ENCODE measurements at regions not wholly inside any gene's neighbourhood (a gene's known extent, or its start where the extent isn't known, plus 50 kb on each side); places are given as distances from the start of the nearest gene placed in this dataset.
"Not testable (repeated sequence)": the region's sequence is repeated elsewhere in the genome, so short reads cannot be mapped to it uniquely, and the experiment has no call there.

- peak; percentile 39 for DNase-seq
Measured at GRCh38 chr16:29273298-29274054, 133.0 kb downstream of the NPIPB11 start.

- peak; percentile 79 for DNase-seq
Measured at GRCh38 chr16:29271721-29272675, 134.5 kb downstream of the NPIPB11 start.

DNA sequence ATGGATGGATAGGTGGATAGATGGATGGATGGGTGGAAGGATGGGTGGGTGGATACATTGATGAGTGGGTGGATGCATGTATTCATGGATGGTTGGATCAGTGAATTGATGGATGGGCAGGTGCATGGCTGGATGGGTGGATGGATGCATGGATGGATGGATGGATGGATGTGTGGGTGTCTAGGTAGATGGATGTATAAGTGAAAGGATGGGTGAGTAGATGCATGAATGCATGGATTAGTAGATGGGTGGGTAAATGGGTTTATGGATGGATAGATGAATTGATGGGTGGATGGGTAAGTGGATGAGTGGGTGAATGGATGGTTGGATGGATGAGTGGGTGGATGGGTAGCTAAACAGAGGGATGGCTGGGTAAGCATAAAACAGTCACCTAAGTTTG is 135.6 kb downstream of the NPIPB11 start:
- not testable (repeated sequence) for DNase-seq

- not testable (repeated sequence) for DNase-seq
Measured at GRCh38 chr16:29270033-29270432, 136.5 kb downstream of the NPIPB11 start.

GRCh38 chr16:29269192-29269811 is 137.2 kb downstream of the NPIPB11 start:
- DNase-seq: not testable (repeated sequence)

- peak; percentile 40 for DNase-seq
Measured at GRCh38 chr16:29268785-29269191, 137.7 kb downstream of the NPIPB11 start.

DNA sequence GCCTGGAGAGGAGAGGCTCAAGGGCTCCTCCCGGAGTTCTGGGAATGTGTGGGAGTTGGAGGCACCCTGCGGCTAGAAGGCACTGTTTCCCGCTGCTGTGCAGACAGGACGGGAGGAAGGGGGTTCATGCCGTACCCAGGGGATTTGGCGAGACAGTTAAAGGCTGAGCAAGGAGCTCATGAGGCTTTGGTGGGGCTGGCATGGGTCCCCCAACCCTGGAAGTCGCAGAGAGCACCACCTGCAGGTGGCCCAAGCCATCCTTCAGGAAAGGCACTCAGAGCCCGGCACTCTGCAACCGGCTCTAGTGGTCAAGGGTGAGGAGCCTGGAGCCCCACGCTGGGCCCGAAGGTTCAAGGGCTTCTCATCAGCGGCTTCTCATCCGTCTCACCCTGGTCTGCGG is 138.2 kb downstream of the NPIPB11 start:
- not testable (repeated sequence) for DNase-seq

DNA sequence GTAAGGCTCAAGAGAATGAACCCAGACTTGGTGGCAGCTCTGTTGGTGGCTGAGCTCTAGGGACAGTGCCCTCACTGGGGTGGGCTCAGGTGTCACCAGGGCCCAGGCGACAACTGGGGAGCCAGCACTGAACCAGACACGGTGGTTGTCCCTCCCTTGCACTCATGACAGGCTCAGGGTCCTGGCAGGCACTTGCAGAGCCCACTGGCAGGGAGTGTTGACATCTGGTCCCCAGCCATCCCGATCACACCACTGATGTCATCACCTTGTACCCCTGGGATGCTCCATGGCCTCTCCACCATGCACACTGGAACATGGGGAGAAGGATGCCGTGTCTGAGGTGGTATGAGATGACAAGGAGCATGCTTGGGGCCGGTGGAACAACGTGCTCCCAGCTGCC is 138.6 kb downstream of the NPIPB11 start:
- not testable (repeated sequence) for DNase-seq

- not testable (repeated sequence) for DNase-seq
Measured at GRCh38 chr16:29267055-29267619, 139.4 kb downstream of the NPIPB11 start.

DNA sequence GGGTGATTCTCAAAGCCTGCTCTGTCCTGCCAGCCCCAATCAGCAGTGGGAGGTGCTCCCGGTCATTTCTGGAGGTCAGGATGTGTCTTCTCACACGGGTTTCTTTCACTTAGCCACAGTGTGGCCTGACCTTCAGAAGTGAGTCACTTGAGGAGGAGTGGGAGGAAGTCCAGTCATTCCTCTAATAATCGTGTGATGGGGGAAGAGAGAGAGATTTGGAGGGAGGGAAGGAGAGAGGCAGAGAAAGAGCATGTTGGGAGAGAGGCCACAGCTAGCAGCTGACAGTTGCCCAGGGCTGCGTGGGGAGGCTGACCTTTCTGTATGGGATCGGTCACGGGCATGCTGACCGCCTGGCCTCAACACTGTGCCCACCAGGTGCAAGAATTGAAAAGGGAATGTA is 139.9 kb downstream of the NPIPB11 start:
- DNase-seq: peak; percentile 88

DNA sequence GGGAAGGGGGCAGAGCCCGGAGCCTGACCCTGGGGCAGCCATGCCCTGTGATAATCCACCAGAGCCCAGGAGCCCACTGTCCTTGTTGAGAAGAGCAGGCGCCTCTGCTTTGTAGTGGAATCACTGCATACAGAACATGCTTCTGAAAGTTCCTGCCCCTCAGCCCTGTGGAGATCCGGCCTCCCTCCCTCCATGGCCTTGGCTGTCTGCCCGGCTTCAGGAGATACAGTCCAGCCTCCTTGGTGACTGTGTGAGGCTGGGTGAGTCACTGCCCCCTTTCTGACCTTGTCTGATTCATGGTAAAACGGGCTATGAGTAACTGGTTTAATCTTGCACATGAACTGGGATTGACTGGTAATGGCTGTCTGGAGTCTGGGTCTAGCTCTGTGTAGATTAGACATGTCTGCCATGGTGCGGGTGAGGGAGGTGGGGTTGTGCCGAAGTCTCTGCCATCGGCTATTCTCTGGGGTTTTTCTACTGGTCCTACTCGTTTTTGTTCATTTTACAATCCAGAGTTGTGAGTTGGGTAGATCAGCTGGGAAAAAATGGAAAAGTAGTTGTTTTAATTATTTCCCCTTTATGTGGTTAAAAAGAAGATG is 141.2 kb downstream of the NPIPB11 start:
- DNase-seq: peak; percentile 91

- not testable (repeated sequence) for DNase-seq
Measured at GRCh38 chr16:29264080-29264837, 142.3 kb downstream of the NPIPB11 start.

DNA sequence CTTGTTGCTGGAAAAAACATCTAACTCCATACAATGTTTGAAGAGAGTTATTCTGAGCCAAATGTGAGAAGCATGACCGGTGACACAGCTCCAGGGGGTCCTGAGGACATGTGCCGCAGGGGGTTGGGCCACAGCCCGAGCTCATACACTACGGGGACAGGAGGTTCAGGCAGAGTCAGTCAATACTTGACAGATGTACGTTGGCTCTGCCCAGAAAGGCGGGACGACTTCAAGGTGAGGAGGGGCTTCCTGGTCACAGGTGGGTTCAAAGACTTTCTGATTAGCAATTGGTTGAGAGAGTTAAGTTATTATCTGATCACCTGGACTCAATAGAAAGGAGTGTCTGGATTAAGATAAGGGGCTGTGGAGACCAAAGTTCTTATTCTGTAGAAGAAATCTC is 143.8 kb downstream of the NPIPB11 start:
- DNase-seq: not testable (repeated sequence)

GRCh38 chr16:29261427-29262248 is 144.9 kb downstream of the NPIPB11 start:
- DNase-seq: not testable (repeated sequence)

DNA sequence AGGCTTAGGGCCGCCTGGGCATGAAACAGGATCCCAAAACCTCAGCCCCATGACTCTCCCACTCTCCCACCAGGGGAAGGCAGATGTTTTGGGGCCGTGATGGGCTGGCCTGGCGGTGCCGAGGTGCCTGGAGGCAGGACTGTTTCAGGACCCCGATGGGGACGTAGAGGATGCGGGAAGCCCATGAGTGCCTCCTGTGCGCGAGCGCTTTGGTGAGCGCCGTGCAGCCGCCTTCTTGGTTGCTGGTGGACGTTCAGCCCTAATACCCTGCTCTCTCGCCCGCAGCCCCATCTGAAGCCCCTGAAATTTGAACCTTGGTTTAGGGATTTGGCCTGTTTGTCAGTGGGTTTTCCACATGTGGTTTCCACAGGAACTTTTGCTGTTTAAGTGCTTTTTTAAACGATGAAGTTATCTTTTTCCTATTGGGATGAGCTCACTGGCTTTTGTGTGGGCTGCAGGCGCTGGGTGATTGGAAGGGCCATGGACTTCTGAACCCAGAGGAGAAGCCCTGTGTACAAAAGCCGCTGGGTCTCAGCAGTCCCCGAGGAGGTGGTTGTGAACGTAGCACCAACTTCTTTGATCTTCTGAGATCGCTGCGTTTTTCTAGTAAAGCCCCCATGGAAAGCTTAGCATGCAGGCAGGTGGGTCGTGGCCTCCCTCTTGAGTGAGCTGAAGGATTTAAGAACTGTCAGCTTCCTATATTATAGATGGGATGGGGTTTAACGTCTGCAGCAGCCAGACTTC is 145.7 kb downstream of the NPIPB11 start:
- not testable (repeated sequence) for DNase-seq

DNA sequence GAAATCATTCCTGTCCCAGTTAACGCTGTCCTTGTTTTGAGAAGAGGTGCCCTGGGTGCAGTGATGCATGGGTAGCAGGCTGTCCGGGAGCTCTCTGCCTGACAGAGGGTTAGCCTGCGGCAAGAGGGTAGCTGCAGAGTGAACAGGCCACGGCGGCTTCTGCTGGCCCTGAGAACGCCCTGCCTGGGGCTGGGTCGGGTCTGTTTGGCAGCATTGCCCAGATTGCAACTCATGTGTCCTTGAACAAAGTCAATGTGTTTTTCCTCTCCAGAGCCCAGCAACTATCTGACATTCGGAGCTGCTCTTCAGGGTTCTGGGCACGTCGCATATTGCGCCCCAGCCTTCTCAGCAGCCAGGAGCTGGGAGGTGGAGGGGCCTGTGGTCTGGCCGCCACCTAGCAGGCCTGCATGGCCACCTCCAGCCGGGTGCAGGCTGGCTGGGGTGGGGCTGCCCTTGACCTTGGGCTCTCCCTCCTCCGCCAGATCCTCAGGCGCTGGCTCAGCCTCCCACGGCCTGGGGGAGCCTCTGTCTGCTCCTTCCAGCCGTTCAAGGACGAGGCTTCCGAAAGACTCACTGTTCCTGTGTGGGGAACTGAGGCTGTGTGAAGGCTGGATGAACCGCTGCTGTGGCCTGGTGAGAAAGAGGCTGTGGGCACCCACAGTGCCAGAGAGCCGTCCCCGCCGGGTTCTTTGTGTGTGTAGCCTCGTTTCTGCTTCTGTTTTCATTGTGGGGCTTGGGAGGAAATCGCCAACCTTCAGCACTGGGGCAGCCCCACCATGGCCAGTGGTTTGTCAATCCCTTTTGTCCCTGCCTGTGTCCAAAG is 146.7 kb downstream of the NPIPB11 start:
- not testable (repeated sequence) for DNase-seq

- not testable (repeated sequence) for DNase-seq
Measured at GRCh38 chr16:29258946-29259634, 147.4 kb downstream of the NPIPB11 start.
